HG02885 (cell line): ENCODE measurements at regions not wholly inside any gene's neighbourhood (a gene's known extent, or its start where the extent isn't known, plus 50 kb on each side); places are given as distances from the start of the nearest gene placed in this dataset.

Experiments
- ATAC-seq: cut with Tn5 transposase; IDR thresholded peaks from one replicate; pipeline ENCODE4 v1.9.1; 2021; ENCODE audit warnings: mild to moderate bottlenecking; ENCODE audit not compliant: unreplicated experiment, poor library complexity

DNA sequence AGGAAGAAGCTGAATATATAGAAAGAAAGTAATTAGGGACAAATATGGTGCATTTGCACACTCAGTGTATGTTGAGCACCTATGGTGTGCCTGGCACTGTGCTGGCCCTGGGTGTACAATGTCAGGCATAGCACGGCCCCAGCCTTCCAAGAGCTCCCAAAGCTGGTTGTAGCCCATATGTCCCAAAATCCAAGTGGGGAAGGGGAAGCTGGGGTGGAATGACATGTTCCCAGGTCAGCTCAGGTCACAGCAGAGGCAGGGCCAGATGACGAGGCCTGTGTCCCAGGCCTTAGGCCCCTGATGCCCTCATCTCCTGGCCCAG is 170.0 kb downstream of the VEGFA start:
- no peak for ATAC-seq

DNA sequence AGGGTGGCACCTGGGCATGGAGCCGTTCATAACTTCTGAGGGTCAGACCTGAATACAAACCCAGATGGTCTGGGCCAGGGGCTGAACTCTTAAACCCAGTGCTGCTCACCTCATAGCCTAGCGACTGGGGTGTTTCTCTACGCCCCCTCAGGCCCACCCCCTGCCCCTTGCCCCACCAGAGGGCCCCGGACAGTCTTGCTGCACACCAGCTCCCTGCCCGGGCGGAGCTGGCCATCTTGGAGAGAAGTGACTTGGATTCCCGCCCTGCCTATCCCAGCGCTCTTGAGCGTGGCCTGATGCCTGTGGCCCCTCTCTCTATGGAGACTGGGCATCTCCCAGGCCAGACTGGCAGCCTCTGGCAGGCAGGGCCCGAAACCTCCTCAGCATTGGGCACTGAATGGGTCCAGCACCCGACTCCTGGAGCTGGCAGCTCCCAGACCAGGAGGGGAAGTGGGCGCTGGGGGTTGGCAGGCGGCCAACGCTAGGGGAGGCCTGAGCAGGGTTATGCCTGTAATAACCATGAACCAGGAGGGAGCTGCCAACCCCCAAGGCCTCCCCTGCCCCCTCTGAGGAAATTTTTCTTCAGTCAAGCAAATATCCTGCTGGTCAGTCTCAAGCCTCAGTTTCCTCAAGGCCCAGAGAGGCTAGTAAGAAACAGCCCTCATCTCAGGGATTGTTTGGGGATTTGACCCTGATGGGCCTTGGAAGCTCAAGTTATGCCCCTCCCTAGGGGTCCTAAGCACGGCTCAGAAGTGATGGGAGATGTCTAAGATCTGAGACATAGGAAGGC is 169.5 kb downstream of the VEGFA start:
- no peak for ATAC-seq

GRCh38 chr6:43938178-43939105 is 168.4 kb downstream of the VEGFA start:
- no peak for ATAC-seq

DNA sequence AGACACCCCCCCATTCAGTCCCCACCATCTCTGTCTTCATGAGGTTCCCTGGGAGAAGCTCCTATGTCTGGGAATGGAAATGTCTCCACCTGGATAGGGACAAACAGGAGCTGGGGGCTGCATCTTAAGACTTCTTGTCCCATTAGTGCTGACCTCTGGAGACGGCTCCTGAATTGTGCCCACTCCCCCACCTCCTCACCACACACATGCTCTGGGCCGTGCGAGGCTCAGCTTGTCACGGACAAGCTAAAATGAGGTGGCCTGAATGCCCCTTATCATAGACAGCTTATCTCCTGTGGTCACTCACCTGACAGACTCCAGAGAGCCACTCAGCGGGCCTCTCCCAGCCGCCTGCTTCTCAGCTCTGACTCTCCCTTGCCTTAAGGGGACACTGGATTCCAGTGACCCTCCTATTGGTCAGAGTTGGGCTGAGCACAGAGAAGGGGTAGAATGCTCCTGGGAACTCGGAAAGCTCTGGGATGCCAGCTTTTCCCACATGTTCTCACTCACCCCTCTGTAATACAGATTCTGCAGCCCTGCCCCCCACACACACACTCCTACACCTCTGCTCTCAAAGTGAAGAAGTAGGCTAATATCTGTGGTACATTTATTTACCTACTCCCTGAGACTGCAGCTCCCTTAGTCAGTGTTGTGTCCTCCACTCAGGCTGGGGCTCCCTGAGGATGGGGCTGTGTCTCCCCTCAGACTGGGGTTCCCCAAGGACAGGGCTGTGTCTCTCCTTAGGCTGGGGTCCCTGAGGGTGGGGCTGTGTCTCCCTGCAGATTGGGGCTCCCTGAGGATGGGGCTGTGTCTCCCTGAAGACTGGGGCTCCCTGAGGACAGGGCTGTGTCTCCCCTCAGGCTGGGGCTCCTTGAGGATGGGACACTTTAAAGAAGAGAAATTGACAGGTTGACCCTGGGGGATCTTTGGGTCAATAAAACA is 167.5 kb downstream of the VEGFA start:
- ATAC-seq = no peak

GRCh38 chr6:43936476-43936875 is 166.5 kb downstream of the VEGFA start:
- ATAC-seq = no peak

DNA sequence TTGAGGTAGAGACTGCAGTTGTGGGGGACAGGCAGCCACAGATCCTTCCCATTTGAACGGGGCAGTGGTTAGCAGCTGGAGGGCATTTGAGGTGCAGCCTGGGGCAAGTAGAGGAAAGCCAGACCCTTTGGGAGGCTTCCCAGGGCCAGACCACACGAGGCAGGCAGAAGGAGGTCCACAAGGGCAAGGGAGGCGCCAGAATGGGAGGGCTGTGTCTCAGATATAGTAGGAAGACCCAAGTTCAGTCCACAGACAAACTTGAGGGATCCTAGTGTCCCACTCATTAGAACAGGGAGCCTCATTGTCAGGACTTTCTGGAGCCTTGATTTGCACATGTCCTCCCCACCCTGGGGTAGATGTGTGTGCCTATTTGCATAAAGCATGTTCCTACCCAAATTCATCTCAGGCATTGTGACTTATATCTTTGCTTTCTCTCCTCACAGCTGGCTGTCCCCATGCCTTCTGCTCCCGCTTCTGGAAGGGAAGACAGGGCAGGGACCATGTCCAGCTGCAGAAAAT is 166.0 kb downstream of the VEGFA start:
- ATAC-seq = no peak

GRCh38 chr6:43934803-43935602 is 165.0 kb downstream of the VEGFA start:
- ATAC-seq = no peak

DNA sequence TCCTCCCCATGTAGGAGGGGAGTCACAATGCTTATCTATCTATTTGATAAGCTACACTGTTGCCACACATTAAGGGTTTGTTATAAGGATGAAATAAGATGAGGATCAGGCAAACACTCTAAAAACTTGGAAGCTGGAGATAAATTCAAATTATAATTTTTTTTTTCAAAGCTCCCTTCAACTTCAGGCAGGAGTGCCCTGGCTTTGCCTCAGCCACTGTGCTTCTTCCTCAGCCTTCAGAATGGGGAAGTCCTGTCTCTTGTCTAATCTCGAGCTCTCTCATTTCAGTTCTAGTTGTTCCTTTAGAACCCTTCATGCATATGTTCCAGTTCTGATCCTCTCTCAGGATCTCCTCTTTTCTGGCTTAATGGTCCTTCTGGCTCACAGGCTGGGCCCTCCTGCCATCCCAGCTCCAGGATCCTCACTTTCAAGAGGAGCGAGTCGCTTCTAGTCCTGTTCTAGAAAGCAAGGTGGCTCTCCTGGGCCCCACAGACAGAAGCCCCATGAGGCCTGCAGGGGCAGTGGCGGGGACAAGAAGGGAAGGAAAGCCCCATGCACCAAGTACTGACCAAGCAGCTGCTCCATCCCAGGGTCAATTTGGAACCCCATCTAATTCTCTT is 164.3 kb downstream of the VEGFA start:
- ATAC-seq = no peak

DNA sequence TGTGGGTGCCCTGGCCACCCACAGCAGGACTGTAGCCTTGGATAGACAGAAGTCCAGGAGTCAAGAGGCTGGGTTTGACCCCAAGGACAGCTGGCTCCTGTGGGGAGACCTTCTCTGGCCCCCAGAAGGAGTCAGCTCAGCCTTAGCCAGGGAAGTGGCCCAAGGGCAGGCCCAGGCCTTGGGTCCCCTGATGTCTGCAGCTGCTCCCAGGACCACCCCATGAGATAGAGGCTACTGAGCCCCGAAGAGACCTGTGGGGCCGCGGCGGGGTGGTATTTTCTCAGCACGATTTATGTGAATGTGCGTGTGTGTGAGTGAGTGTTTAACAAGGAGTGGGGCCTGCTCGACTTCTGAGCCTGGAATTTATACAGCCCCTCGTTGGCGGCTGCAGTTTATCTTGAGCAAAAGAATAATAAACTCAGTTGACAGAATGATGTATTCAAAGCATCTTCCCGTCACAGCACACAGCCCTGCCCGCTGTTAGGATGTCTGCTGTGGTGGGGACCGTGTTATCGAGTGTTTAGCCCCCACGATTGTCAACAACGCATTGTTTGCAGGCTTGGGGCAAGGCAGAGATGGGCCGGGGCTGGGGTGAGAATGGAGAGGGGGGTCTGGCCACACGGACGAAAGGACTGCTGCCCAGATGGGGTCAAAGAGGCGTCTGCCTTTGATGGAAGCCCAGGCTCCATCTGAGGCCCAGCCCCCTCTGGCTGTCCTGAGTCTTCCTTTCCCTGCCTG is 163.3 kb downstream of the VEGFA start:
- no peak for ATAC-seq

- no peak for ATAC-seq
Observed at GRCh38 chr6:43932259-43933147, 162.5 kb downstream of the VEGFA start.

GRCh38 chr6:43931201-43931600 is 161.2 kb downstream of the VEGFA start:
- ATAC-seq = no peak

DNA sequence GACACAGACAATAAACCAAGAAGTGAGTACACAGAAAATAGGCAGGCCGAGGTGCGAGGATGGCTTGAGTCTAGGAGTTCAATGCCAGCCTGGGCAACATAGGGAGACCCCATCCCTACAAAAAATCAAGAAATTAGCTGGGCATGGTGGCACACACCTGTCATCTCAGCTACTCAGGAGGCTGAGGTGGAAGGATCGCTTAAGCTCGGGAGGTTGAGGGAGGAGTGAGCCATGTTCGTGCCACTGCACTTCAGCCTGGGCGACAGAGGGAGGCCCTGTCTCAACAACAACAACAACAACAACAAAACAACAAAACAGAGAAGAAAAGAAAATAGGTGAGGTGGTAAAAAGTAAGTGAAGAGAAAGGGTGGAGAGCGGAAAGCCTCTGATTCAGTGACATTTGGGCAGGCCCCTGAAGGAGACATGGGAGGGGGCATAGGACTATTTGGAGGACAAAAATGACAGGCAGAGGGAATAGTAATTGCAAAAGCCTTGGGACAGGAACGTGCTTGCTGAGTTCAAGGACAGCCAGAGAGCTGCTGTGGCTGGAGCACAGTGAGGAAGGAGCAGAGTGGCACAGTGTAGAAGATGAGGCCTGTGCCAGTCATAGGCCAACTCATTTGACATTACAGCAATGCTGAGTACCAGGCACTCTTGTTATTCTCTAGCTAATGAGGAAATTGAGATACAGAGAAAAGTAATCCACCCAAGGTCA is 160.6 kb downstream of the VEGFA start:
- no peak for ATAC-seq

DNA sequence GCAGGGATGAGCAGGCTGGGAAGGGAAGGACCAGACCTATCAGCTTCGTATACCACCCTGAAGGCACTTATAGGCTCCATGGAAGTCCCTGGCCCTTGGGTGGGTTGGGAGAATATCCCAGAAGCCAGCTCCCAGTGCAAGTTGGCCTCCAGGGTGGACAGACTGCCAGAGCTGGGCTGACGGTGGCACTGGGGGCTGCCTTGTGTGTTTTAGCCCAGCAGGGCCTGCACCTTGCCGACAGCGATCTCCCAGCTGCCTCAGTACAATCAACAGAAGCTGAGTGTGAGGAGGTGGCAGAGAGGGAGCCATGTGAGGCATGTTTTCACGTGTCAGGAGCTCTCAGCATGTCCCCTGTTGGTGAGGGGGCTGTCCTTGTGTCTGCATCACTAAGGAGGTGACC is 159.5 kb downstream of the VEGFA start:
- ATAC-seq = no peak

GRCh38 chr6:43927532-43928210 is 157.7 kb downstream of the VEGFA start:
- no peak for ATAC-seq

- ATAC-seq = no peak
Observed at GRCh38 chr6:43926634-43927531, 156.9 kb downstream of the VEGFA start.
